NT2/D1 (cell line): ENCODE measurements at regions not wholly inside any gene's neighbourhood (a gene's known extent, or its start where the extent isn't known, plus 50 kb on each side); places are given as distances from the start of the nearest gene placed in this dataset.
"Not testable (repeated sequence)": the region's sequence is repeated elsewhere in the genome, so short reads cannot be mapped to it uniquely, and the experiment has no call there.

Experiments used
- DNase-seq: peaks from one replicate; pipeline ENCODE4 v3.0.0-alpha.2; 2011; ENCODE audit warnings: low read depth, low spot score
- H3K27me3 ChIP-seq: 2 replicates; pipeline ENCODE4 v1.6.0; 2011; ENCODE audit warnings: mild to moderate bottlenecking; ENCODE audit not compliant: insufficient read length, insufficient read depth
- H3K36me3 ChIP-seq: 2 replicates; pipeline ENCODE4 v1.6.1; 2011; ENCODE audit warnings: mild to moderate bottlenecking, low read length, mixed read lengths; ENCODE audit not compliant: insufficient read depth, insufficient read length
- H3K4me1 ChIP-seq: 2 replicates; pipeline ENCODE4 v1.5.1; 2011; ENCODE audit not compliant: insufficient read depth, insufficient read length
- H3K4me3 ChIP-seq: 2 replicates; pipeline ENCODE4 v1.5.1; 2011; ENCODE audit warnings: low read depth; ENCODE audit not compliant: insufficient read length
- H3K9ac ChIP-seq: 2 replicates; pipeline ENCODE4 v1.6.0; 2011; ENCODE audit warnings: low read depth; ENCODE audit not compliant: insufficient read length
- H3K9me3 ChIP-seq: 2 replicates; pipeline ENCODE4 v1.5.1; 2011; ENCODE audit warnings: mild to moderate bottlenecking, low read length; ENCODE audit not compliant: insufficient read depth
- SUZ12 ChIP-seq: IDR thresholded peaks from 2 replicates; pipeline ENCODE4 v1.6.1; 2011; ENCODE audit not compliant: insufficient read length, insufficient read depth; ENCODE audit errors: extremely low read depth
- YY1 ChIP-seq: IDR thresholded peaks from 2 replicates; pipeline ENCODE4 v1.6.1; 2011; ENCODE audit not compliant: insufficient read length, insufficient read depth
- ZNF274 ChIP-seq: IDR thresholded peaks from 2 replicates; pipeline ENCODE4 v1.6.1; 2011; ENCODE audit warnings: mild to moderate bottlenecking, low read depth, low read length

DNA sequence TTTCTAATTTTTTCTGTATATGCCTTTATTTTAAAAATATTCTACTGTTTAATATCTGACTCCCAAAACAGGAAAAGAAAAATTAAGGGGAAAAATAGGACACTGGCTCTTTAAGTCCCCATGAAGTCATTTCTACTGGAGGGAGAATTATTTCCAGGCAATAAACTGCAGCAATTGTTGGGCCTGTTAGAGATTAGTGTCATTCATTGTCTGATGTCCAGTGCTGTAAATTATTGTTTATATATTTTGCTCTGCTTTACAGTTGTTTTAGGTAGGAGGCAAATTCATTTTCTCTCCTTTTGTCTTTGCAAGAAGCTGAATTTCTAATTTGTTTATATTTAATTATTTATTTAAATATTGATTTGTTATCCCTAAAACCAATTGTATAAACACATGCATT lies 906.0 kb upstream of the CDH10 start:
- Histone ChIP-seq H3K9me3 (no peaks in the 10 kb centered on the region), H3K4me3 (no peak overlapping the region), H3K27me3 (no peaks in the 10 kb centered on the region), H3K36me3 (no peaks in the 10 kb centered on the region), H3K4me1 (no peaks in the 10 kb centered on the region), H3K9ac (no peak overlapping the region)
- TF ChIP-seq YY1 (no peak), ZNF274 (no peak), SUZ12 (no peak)
- DNase-seq: no peak

DNA sequence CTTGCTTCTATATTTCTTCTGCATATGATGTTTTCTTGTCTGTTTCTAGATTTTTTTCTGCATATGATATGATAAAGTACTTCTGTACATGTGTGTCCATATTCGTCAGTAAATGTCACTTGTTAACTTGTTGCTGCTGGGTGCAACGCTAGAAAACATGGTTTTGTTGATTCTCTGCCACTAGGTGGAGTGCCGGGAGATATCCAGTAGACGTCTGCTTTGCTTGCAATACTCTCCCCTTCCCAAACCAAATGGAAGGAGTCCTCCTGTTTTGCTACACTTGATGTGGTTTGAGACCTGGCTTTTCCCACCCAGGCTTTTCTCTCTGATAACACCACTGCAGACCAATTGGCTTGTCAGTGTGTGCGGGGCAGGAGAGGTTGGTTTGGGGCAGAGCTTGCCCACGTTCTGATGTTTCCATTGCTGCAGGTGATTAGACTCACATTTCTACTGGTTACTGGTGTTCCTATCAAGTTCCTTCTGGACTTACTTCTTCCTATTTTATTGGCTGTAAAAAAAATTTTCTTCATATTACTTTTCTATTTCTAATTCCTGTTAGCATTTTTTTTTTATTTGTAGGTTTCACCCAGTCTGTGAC lies 900.0 kb upstream of the CDH10 start:
- Histone ChIP-seq H3K36me3 (no peaks in the 10 kb centered on the region), H3K9ac (no peak overlapping the region), H3K27me3 (no peaks in the 10 kb centered on the region), H3K4me1 (no peaks in the 10 kb centered on the region), H3K4me3 (no peak overlapping the region), H3K9me3 (no peaks in the 10 kb centered on the region)
- TF ChIP-seq ZNF274 (no peak), SUZ12 (no peak), YY1 (no peak)
- peak; percentile 47 for DNase-seq

DNA sequence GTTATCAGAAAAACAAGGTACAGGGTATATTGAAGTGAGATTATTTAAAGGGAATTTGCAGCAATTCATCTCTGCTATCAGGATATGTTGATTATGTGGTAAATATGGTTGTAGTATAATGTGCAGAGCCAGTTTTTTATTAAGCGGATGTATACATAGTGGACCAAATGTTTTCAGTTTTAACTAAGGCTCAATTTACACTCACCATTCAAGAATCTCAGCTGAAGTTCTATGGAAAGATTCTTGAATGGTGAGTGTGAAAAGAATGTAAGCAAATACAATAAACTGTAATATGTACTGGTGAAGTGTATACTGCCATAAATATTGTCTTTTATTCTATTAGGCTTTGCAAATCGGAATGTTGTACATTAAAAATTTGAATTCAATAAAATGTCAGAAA lies 895.9 kb upstream of the CDH10 start:
- DNase-seq: no peak
- Histone ChIP-seq H3K4me3 (no peak overlapping the region), H3K4me1 (no peaks in the 10 kb centered on the region), H3K9ac (no peak overlapping the region), H3K9me3 (no peaks in the 10 kb centered on the region), H3K27me3 (no peaks in the 10 kb centered on the region), H3K36me3 (no peaks in the 10 kb centered on the region)
- TF ChIP-seq SUZ12 (no peak), YY1 (no peak), ZNF274 (no peak)

DNA sequence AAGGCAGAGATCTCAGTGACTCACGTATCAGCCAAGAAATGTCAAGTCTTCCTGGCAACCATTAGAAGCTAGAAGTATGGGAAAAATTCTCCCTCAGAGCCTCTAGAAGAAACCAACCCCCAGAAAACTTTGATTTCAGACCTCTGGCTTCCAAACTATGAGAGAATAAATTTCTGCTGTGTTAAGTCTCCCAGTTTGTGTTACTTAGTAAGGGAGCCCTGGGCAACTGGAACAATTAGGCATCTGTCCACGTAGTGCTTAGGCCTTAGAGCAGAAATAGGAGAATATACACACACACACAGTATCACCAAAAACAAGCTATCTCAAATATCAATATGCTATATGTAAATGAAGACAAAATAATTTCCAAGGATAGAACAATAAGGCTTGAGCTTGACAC lies 894.8 kb upstream of the CDH10 start:
- Histone ChIP-seq H3K9me3 (no peaks in the 10 kb centered on the region), H3K9ac (no peak overlapping the region), H3K36me3 (no peaks in the 10 kb centered on the region), H3K27me3 (no peaks in the 10 kb centered on the region), H3K4me3 (no peak overlapping the region), H3K4me1 (no peaks in the 10 kb centered on the region)
- TF ChIP-seq YY1: no peak
- no peak for DNase-seq

DNA sequence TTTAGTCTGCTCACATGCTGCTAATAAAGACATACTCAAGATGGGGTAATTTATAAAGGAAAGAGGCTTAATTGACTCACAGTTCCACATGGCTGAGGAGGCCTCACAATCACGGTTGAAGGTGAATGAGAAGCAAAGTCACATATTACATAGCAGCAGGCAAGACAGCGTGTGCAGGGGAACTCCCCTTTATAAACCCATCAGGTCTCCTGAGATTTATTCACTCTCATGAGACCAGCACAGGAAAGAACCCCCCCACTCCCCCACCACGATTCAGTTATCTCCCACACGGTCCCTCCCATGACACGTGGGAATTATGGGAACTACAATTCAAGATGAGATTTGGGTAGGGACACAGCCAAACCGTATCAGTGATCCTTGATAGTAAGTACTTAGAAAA lies 891.7 kb upstream of the CDH10 start:
- H3K4me3 ChIP-seq, DNase-seq, H3K9ac ChIP-seq, H3K9me3 ChIP-seq, H3K4me1 ChIP-seq, H3K36me3 ChIP-seq, H3K27me3 ChIP-seq: not testable (repeated sequence)

DNA sequence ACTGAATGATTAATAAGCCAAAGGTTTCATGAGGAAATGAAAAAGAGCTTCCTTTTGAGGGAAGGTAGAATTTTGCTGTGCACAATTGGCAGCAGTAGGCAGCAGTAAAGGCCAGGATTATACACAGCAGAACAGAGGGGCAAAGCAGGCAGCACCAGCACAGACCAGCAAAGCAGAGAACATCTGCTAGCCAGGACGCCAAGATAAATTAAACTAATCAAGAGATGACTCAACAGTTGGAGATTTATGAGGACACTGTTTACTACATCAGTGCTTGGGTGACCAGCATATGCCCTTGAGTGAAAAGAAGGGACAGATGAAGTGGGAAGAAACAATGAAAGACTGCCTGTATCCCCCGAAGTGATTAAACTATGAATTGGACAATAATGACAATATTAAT lies 871.4 kb upstream of the CDH10 start:
- DNase-seq: no peak
- Histone ChIP-seq H3K9me3 (no peaks in the 10 kb centered on the region), H3K36me3 (no peaks in the 10 kb centered on the region), H3K4me1 (no peaks in the 10 kb centered on the region), H3K27me3 (no peaks in the 10 kb centered on the region), H3K4me3 (no peak overlapping the region), H3K9ac (no peak overlapping the region)
- TF ChIP-seq SUZ12 (no peak), YY1 (no peak), ZNF274 (no peak)

DNA sequence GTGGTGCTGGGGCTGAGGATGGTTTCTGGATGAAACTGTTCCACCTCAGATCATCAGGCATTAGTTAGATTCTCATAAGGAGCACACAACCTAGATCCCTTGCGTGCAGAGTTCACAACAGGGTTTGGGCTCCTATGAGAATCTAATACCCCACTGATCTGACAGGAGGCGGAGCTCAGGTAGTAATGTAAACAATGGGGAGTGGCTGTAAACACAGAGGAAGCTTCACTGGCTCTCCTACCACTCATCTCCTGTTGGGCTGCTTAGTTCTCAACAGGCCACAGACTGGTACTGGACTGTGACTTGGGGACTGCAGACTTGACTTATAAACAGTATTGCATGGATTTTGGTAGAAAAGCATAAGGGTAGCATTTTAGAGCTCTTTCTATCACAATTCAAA lies 870.7 kb upstream of the CDH10 start:
- TF ChIP-seq SUZ12 (no peak), ZNF274 (no peak), YY1 (no peak)
- Histone ChIP-seq H3K27me3 (no peaks in the 10 kb centered on the region), H3K9ac (no peak overlapping the region), H3K36me3 (no peaks in the 10 kb centered on the region), H3K4me3 (no peak overlapping the region), H3K9me3 (no peaks in the 10 kb centered on the region), H3K4me1 (no peaks in the 10 kb centered on the region)
- no peak for DNase-seq

DNA sequence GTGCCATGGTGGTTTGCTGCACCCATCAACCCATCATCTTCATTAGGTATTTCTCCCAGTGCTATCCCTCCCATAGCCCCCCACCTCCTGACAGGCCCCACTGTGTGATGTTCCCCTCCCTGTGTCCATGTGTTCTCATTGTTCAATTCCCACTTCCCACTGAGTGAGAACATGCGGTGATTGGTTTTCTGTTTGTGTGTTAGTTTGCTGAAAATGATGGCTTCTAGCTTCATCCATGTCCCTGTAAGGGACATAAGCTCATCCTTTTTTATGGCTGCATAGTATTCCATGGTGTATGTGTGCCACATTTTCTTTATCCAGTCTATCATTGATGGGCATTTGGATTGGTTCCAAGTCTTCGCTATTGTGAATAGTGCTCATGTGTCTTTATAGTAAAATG lies 865.9 kb upstream of the CDH10 start:
- H3K9me3 ChIP-seq, H3K9ac ChIP-seq, H3K27me3 ChIP-seq, H3K4me3 ChIP-seq, H3K4me1 ChIP-seq, H3K36me3 ChIP-seq, DNase-seq: not testable (repeated sequence)

DNA sequence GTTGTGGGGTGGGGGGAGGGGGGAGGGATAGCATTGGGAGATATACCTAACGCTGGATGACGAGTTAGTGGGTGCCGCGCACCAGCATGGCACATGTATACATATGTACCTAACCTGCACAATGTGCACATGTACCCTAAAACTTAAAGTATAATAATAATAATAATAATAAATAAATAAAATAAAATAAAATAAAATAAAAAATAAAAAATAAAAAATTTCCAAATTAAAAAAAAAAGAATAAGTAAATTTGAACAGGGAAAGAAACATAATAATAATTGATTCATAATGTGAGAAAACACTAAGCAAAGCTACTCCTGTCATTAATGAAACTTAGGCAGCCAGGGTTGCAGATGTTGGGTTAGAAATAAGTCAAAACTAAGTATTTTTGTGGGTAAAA lies 863.2 kb upstream of the CDH10 start:
- H3K27me3 ChIP-seq, H3K9ac ChIP-seq, H3K4me3 ChIP-seq, H3K4me1 ChIP-seq, H3K9me3 ChIP-seq, DNase-seq, H3K36me3 ChIP-seq: not testable (repeated sequence)
